ENCODE measurements at regions not wholly inside any gene's neighbourhood (a gene's known extent, or its start where the extent isn't known, plus 50 kb on each side); places are given as distances from the start of the nearest gene placed in this dataset.

DNA sequence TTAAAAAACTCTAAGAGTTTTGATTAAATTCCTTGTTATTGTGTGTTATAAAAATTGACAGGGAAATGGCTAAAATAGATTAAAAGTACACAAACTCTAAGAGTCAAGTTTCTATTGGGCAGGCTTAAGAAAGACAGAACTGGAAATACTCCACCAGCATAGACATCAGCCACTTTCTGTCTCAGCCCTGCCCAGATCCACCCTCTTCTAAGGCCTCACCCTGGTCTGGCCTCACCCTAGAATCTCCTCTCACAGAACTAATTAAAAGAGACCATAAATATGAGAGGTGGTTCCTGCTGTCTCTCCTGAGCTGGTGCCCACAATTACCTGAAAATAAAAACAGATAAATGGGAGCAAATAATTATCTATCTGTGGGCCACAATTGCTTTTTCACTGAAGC, 1951.0 kb downstream of the TP53TG3F start:
- H3K36me3 ChIP-seq (ENCODE audit: control insufficient read depth, insufficient read depth, low read length): no peaks in the 10 kb centered on the region
- no peak overlapping the region for H2AFZ ChIP-seq (ENCODE audit: low read depth, low read length)
- no peaks in the 10 kb centered on the region for H4K20me1 ChIP-seq (replicated peaks; ENCODE audit: control insufficient read depth, insufficient read depth, low read length)
- ChIA-PET POLR2A (no interaction called here), CTCF (ENCODE audit: low intra/inter-chr PET ratio) (no interaction called here)
- in situ Hi-C loops (cut with MboI) (no loop called here), intact Hi-C loops (cut with micrococcal nuclease) (no loop called here)
- TF ChIP-seq SRSF7 (optimal IDR thresholded peaks at IDR 0.05; ENCODE audit: low read depth, low read length): no peak
- TF ChIP-seq ZNF12 (CRISPR knock-in tag; IDR thresholded peaks at IDR 0.05): no peak
- no peak for TF ChIP-seq CREB5 (CRISPR knock-in tag; IDR thresholded peaks at IDR 0.05)
- TF ChIP-seq, protein P1, sequence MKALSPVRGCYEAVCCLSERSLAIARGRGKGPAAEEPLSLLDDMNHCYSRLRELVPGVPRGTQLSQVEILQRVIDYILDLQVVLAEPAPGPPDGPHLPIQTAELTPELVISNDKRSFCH (CRISPR knock-in tag; IDR thresholded peaks at IDR 0.05): no peak
- TF ChIP-seq, protein P1 (tag; IDR thresholded peaks at IDR 0.05): no peak
- TF ChIP-seq BMI1 (IDR thresholded peaks at IDR 0.05; ENCODE audit: low read length): no peak
- TF ChIP-seq IFI16 (CRISPR knock-in tag; IDR thresholded peaks at IDR 0.05): no peak
- TF ChIP-seq SAFB2 (IDR thresholded peaks at IDR 0.05; ENCODE audit: borderline replicate concordance, low read depth, low read length, severe bottlenecking): no peak
- no peaks in the 10 kb centered on the region for H3K9me1 ChIP-seq (ENCODE audit: control insufficient read depth, insufficient read depth, low read length)
- FAIRE-seq (no peak), ATAC-seq (no peak), DNase-seq (ENCODE audit: extremely low read depth in 1 of 4, low spot score in 3 of 4) (no peak)
- no peaks in the 10 kb centered on the region for H3K79me2 ChIP-seq (ENCODE audit: control insufficient read depth, insufficient read depth, low read length)
- no peaks in the 10 kb centered on the region for H3K4me1 ChIP-seq (replicated peaks in 1 of 2; ENCODE audit: control insufficient read depth in 2 of 2, insufficient read depth in 2 of 2, low read length in 2 of 2)
- BruUV-seq (replicated peaks): no TSS peak
- H3K4me3 ChIP-seq: no peak overlapping the region
- no peak overlapping the region for H3K4me2 ChIP-seq (ENCODE audit: insufficient read depth, low read length)
- H3K9me3 ChIP-seq (replicated peaks; ENCODE audit: control insufficient read depth, insufficient read depth, low read depth, low read length): no peaks in the 10 kb centered on the region; the same call in 1 of the 2 replicates
- H3K9ac ChIP-seq (ENCODE audit: insufficient read depth in 1 of 2, low read depth in 2 of 2, low read length in 2 of 2): no peak overlapping the region
- no peaks in the 10 kb centered on the region for H3K27me3 ChIP-seq (ENCODE audit: control insufficient read depth in 2 of 2, insufficient read depth in 2 of 2, low read length in 2 of 2)
- H3K27ac ChIP-seq (ENCODE audit: extremely low read depth, low read depth, low read length): no peak overlapping the region

Data from K562 (cell line).